Stomach (tissue), 8 donors: ENCODE measurements at regions not wholly inside any gene's neighbourhood (a gene's known extent, or its start where the extent isn't known, plus 50 kb on each side); places are given as distances from the start of the nearest gene placed in this dataset.
A peak's percentile ranks its signal among the peaks of the same experiment; 100 is the strongest.

ENCODE experiments used
- DNase-seq, 2 donors: peaks; one replicate each; pipeline versions ENCODE4 v3.0.0 to v3.0.0-alpha.2; 2013 to 2019
- H3K27ac ChIP-seq, 5 donors: fragments of 200-600 bp in 4 of 5; sonication (generic) in 4 of 5; one replicate each; pipeline ENCODE4 v1.5.1; 2013 to 2019; ENCODE audit warnings: mild to moderate bottlenecking in 1 of 5, moderate library complexity in 1 of 5
- H3K27me3 ChIP-seq, 3 donors: fragments of 200-600 bp; sonication (generic); one replicate each; pipeline ENCODE4 v1.5.1; 2017 to 2019; ENCODE audit warnings: mixed run types in 1 of 3
- H3K36me3 ChIP-seq, 4 donors: fragments of 200-600 bp; sonication (generic); 1 replicate in 3 of 4; 2 replicates in 1 of 4; pipeline ENCODE4 v1.5.1; 2016 to 2019
- H3K4me1 ChIP-seq, 4 donors: fragments of 200-600 bp; sonication (generic); one replicate each; pipeline ENCODE4 v1.5.1; 2016 to 2019
- H3K4me3 ChIP-seq, 4 donors: fragments of 200-600 bp; sonication (generic) in 3 of 4; one replicate each; pipeline ENCODE4 v1.5.1; 2016 to 2019; ENCODE audit warnings: mild to moderate bottlenecking in 1 of 4
- H3K9me3 ChIP-seq, 4 donors: fragments of 200-600 bp; sonication (generic); one replicate each; pipeline ENCODE4 v1.5.1; 2016 to 2019
- CTCF ChIP-seq, 7 experiments: fragments of 450-650 bp in 4 of 7; fragments of 200-600 bp in 3 of 7; sonication (generic) in 3 of 7; IDR thresholded peaks; one replicate each; pipeline ENCODE4 v1.5.1; 2016 to 2019; ENCODE audit warnings: antibody characterized with exemption in 7 of 7, control low read depth in 2 of 7, mild to moderate bottlenecking in 1 of 7
- EP300 ChIP-seq: sonication (generic); formaldehyde crosslinking; IDR thresholded peaks from one replicate; pipeline ENCODE4 v1.6.1; 2017; ENCODE audit warnings: antibody characterized with exemption
- POLR2A ChIP-seq, 4 donors: fragments of 450-650 bp; IDR thresholded peaks; one replicate each; pipeline ENCODE4 v1.6.1; 2016; ENCODE audit warnings: antibody characterized with exemption in 4 of 4, control low read depth in 2 of 4, mild to moderate bottlenecking in 1 of 4, moderate library complexity in 1 of 4
- POLR2AphosphoS5 ChIP-seq, 3 donors: sonication (generic); formaldehyde crosslinking; IDR thresholded peaks; one replicate each; pipeline ENCODE4 v1.6.1; 2016; ENCODE audit warnings: antibody characterized with exemption in 3 of 3
- WGBS, 5 donors: extraction: QIAGEN DNeasy Blood & Tissue Kit in 3 of 5; methylation state at CpG; one replicate each; pipeline versions ENCODE4 v1.1.5 to v1.1.7; 2013 to 2018; 5-methylcytosine and 5-hydroxymethylcytosine counted together
- intact Hi-C: fragments of 100-400 bp; cut with DNase I; formaldehyde crosslinking; loops from one replicate; pipeline ENCODE4 v1.15.1; 2023; ENCODE audit warnings: low total_unique reads
- donor health status: healthy with polysubstance abuse.
- donor health status: Bipolar disorder and iron deficiency.
- donor health status: healthy.

DNA sequence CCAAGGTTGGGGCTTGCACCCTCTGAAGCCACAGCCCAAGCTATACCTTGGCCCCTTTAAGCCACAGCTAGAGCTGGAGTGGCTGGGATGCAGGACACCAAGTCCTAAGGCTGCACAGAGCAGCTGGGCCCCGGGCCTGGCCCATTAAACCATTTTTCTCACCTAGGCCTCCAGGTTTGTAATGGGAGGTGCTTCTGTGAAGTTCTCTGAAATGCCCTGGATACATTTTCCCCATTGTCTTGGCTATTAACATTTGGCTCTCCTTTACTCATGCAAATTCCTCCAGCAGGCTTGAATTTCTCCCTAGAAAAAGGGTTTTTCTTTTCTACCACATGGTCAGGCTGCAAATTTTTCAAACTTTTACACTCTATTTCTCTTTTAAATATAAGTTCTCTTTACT, 93.8 kb upstream of the FGF14 start:
- Histone ChIP-seq H3K27me3 (no peaks in the 10 kb centered on the region), H3K27ac (no peak overlapping the region), H3K4me3 (no peak overlapping the region), H3K36me3 (no peaks in the 10 kb centered on the region), H3K4me1 (no peaks in the 10 kb centered on the region), H3K9me3 (peaks cover 0 to 5% (median 0%) of the 10 kb centered on the region in 4 donors)
- intact Hi-C loops: no loop called here
- TF ChIP-seq POLR2A (IDR thresholded peaks at IDR 0.05) (no peak), POLR2AphosphoS5 (IDR thresholded peaks at IDR 0.05) (no peak), EP300 (no peak)
- DNase-seq: no peak
- 25 to 67% (median 26%) methylated on average over 1 of the region's 1 CpG for WGBS, 5 donors

DNA sequence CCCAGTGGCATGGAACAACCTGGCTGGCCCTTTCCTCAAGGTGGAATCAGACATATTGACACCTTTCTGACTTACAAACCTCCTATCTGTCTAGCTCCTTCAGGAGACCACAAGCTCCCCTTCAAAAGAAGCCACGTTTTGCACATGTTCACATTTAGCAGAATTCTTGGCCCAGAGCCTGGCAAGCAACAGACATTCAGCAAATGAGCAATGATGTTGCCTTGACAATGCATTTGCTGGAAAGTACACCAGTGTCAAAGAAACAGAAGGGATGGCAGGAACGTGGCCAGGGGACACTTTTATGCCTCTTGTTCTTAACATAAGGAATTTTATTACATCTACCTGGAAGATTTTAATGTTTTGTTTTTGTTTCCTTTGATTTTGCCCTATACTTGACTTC, 85.5 kb upstream of the FGF14 start:
- no peaks in the 10 kb centered on the region for H3K4me1 ChIP-seq
- DNase-seq: peak in 1 of 2 donors; percentile 53
- no peaks in the 10 kb centered on the region for H3K27me3 ChIP-seq
- no peak overlapping the region for H3K4me3 ChIP-seq
- intact Hi-C loops: no loop called here
- TF ChIP-seq CTCF (IDR thresholded peaks at IDR 0.05) (no peak), POLR2AphosphoS5 (IDR thresholded peaks at IDR 0.05) (no peak), EP300 (no peak), POLR2A (IDR thresholded peaks at IDR 0.05) (no peak)
- WGBS, 5 donors: 14 to 34% (median 21%) methylated on average over 2 of the region's 2 CpGs
- H3K27ac ChIP-seq: no peak overlapping the region
- no peaks in the 10 kb centered on the region for H3K9me3 ChIP-seq
- no peaks in the 10 kb centered on the region for H3K36me3 ChIP-seq

GRCh38 chr13:102484329-102484728, 82.5 kb upstream of the FGF14 start:
- Histone ChIP-seq H3K36me3 (no peaks in the 10 kb centered on the region), H3K9me3 (no peaks in the 10 kb centered on the region), H3K27me3 (no peaks in the 10 kb centered on the region), H3K27ac (no peak overlapping the region), H3K4me3 (no peak overlapping the region), H3K4me1 (no peaks in the 10 kb centered on the region)
- TF ChIP-seq EP300 (no peak), CTCF (IDR thresholded peaks at IDR 0.05) (no peak), POLR2AphosphoS5 (IDR thresholded peaks at IDR 0.05) (no peak)
- intact Hi-C loops: no loop called here
- 24 to 40% (median 37%) methylated on average over 2 of the region's 2 CpGs for WGBS, 5 donors
- peak in 1 of 2 donors; percentile 6 for DNase-seq

DNA sequence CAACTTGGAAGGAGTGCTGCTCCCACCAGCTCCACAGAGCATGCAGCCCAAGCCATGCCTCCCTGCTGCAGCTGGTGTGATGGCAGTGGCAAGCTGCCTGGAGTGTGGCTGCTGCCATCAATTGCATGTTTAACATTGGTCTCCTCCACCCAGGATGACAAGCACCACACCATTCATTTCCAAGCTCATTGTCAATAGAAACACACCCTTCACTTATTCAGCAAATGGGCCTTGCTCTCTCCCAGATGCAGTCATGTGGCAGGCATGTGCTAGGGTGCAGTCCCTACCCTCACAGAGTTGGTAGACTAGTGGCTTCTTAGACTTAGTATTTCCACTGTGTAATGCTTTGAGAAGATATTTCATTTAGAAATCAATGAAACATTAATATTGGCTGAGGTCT, 70.8 kb upstream of the FGF14 start:
- H3K4me1 ChIP-seq: no peaks in the 10 kb centered on the region
- intact Hi-C loops: no loop called here
- TF ChIP-seq POLR2A (IDR thresholded peaks at IDR 0.05): no peak
- no peak for TF ChIP-seq EP300
- no peak for TF ChIP-seq CTCF (IDR thresholded peaks at IDR 0.05)
- TF ChIP-seq POLR2AphosphoS5 (IDR thresholded peaks at IDR 0.05): no peak
- H3K9me3 ChIP-seq: no peaks in the 10 kb centered on the region
- H3K27ac ChIP-seq: no peak overlapping the region
- H3K4me3 ChIP-seq: no peak overlapping the region
- H3K27me3 ChIP-seq: peaks cover 0 to 6% (median 0%) of the 10 kb centered on the region in 3 donors
- no peak for DNase-seq
- H3K36me3 ChIP-seq: no peaks in the 10 kb centered on the region

DNA sequence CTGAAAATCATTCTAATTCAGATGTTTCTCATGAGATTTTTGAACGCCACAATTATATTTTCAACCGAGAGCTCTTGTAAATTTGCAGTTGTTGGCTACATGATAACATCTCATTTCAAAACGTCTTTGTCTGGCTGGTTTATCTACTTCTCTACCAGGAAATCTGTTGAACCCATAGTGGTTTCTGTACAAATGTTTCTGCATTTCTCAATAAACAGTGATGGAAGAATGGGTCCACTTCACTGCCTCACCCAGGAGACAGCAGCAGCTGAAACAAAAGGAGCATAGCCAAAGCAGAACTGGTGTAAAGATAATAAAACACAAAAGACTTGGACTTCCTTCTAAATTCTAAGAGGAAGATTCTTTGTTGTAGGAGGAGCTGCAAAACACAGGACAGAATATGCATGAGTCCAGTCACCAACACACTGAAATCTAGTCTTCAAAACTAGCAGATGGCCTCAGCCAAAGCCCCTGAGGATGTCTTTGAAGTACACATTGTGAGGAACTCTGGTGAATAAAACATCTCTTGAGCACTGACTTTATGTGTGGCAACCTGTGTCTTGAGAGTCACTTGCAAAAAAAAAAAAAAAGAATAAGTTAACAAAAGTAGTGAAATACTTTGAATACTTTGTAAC, 68.6 kb upstream of the FGF14 start:
- DNase-seq: no peak
- 45 to 55% (median 49%) methylated on average over 3 of the region's 3 CpGs for WGBS, 5 donors
- H3K9me3 ChIP-seq: no peaks in the 10 kb centered on the region
- TF ChIP-seq EP300 (no peak), POLR2AphosphoS5 (IDR thresholded peaks at IDR 0.05) (no peak), CTCF (IDR thresholded peaks at IDR 0.05) (no peak), POLR2A (IDR thresholded peaks at IDR 0.05) (no peak)
- H3K4me3 ChIP-seq: no peak overlapping the region
- H3K36me3 ChIP-seq: no peaks in the 10 kb centered on the region
- intact Hi-C loops: no loop called here
- no peak overlapping the region for H3K27ac ChIP-seq
- H3K4me1 ChIP-seq: peaks cover 0 to 12% (median 0%) of the 10 kb centered on the region in 4 donors
- peaks cover 0 to 6% (median 0%) of the 10 kb centered on the region in 3 donors for H3K27me3 ChIP-seq
